ENCODE measurements at regions not wholly inside any gene's neighbourhood (a gene's known extent, or its start where the extent isn't known, plus 50 kb on each side); places are given as distances from the start of the nearest gene placed in this dataset.

DNA sequence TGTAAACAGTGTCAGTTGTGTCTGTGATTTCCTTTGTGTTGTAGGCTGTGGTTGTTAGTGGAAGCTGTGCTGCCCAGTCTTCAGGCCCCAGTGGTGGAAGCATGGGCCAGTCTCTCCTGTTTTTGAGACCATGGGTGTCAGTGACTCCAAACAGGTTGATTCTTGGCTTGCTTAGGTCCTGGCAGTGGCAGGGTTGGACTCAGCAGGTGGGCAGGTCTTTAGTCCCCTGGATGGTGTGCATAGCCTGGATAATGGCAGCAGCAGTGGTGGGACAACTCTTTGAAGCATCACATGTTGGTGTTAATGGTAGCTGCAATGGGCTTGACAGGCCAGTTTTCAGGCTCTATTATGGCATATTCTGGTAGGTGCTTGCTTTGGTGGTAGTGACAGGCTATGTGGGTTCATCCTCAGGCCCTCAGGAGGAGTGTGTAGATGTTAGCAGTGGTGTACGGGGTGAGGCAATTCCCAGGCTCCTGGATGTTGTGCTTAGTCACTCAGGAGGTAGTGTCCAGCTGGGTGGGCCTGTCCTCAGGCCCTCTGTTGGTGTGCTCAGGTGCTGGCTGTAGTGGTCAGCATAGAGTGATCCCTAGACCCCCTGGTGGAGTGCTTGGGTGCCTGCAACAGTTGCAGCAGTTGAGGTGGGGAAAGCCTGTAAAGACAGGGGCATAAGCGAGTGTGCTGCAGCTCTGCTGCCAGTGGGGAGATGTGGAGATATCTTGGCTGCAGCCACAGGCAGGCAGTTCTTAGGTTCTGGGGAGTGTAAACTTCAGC, 596.7 kb downstream of the PDCD6IP start:
- Histone ChIP-seq H3K4me3 (ENCODE audit: control extremely low read depth in 1 of 5, extremely low read depth in 1 of 5, insufficient read depth in 1 of 5, low read depth in 2 of 5, low read length in 4 of 5) (no peak overlapping the region), H3K79me2 (ENCODE audit: control insufficient read depth, insufficient read depth, low read length) (no peaks in the 10 kb centered on the region), H3K36me3 (replicated peaks in 1 of 2; ENCODE audit: control extremely low read depth in 1 of 2, control insufficient read depth in 1 of 2, extremely low read depth in 1 of 2, insufficient read depth in 2 of 2, low read length in 1 of 2) (no peaks in the 10 kb centered on the region), H3K4me2 (replicated peaks; ENCODE audit: low read depth, low read length, poor library complexity, severe bottlenecking) (no peak overlapping the region), H3K27me3 (replicated peaks in 1 of 4; ENCODE audit: control extremely low read depth in 1 of 4, control insufficient read depth in 3 of 4, insufficient read depth in 4 of 4, low read length in 3 of 4) (no peaks in the 10 kb centered on the region), H4K20me1 (ENCODE audit: control insufficient read depth, insufficient read depth, low read length, poor library complexity, severe bottlenecking) (no peaks in the 10 kb centered on the region), H3K27ac (ENCODE audit: low read length in 2 of 2) (no peak overlapping the region), H3K4me1 (ENCODE audit: control insufficient read depth in 2 of 2, insufficient read depth in 2 of 2, low read length in 2 of 2) (no peaks in the 10 kb centered on the region), H2AFZ (ENCODE audit: insufficient read depth, low read depth, low read length, poor library complexity, severe bottlenecking) (no peak overlapping the region), H3K9me3 (ENCODE audit: control extremely low read depth in 1 of 3, control insufficient read depth in 2 of 3, insufficient read depth in 1 of 3, low read length in 2 of 3) (peaks cover 0 to 11% (median 0%) of the 10 kb centered on the region in 3 donors), H3K9ac (ENCODE audit: low read length) (no peak overlapping the region)
- ATAC-seq (ENCODE audit: low read depth) (no peak), DNase-seq (no peak)
- Mint-ChIP-seq H3K9me3 (ENCODE audit: insufficient read depth) (peaks cover 10% of the 10 kb centered on the region), H3K27me3 (no peaks in the 10 kb centered on the region), H3K4me3 (no peak overlapping the region), H3K4me1 (no peaks in the 10 kb centered on the region), H3K27ac (no peak overlapping the region)
- WGBS (ENCODE audit: insufficient coverage), result 93% methylated on average over 2 of the region's 2 CpGs
- intact Hi-C loops (cut with micrococcal nuclease), result no loop called here
- TF ChIP-seq EZH2 (IDR thresholded peaks at IDR 0.05; ENCODE audit: borderline replicate concordance, insufficient read depth, low read depth, low read length, poor library complexity, severe bottlenecking), result no peak
- TF ChIP-seq, protein P1, sequence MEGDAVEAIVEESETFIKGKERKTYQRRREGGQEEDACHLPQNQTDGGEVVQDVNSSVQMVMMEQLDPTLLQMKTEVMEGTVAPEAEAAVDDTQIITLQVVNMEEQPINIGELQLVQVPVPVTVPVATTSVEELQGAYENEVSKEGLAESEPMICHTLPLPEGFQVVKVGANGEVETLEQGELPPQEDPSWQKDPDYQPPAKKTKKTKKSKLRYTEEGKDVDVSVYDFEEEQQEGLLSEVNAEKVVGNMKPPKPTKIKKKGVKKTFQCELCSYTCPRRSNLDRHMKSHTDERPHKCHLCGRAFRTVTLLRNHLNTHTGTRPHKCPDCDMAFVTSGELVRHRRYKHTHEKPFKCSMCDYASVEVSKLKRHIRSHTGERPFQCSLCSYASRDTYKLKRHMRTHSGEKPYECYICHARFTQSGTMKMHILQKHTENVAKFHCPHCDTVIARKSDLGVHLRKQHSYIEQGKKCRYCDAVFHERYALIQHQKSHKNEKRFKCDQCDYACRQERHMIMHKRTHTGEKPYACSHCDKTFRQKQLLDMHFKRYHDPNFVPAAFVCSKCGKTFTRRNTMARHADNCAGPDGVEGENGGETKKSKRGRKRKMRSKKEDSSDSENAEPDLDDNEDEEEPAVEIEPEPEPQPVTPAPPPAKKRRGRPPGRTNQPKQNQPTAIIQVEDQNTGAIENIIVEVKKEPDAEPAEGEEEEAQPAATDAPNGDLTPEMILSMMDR (IDR thresholded peaks at IDR 0.05), result no peak
- ChIA-PET CTCF (no interaction called here), POLR2A (no interaction called here)

GRCh38 chr3:34396288-34396687, 597.9 kb downstream of the PDCD6IP start:
- Histone ChIP-seq H3K27ac (ENCODE audit: low read length in 2 of 2) (no peak overlapping the region), H3K4me3 (ENCODE audit: control extremely low read depth in 1 of 5, extremely low read depth in 1 of 5, insufficient read depth in 1 of 5, low read depth in 2 of 5, low read length in 4 of 5) (no peak overlapping the region), H3K4me1 (ENCODE audit: control insufficient read depth in 2 of 2, insufficient read depth in 2 of 2, low read length in 2 of 2) (no peaks in the 10 kb centered on the region), H3K79me2 (ENCODE audit: control insufficient read depth, insufficient read depth, low read length) (no peaks in the 10 kb centered on the region), H3K36me3 (replicated peaks in 1 of 2; ENCODE audit: control extremely low read depth in 1 of 2, control insufficient read depth in 1 of 2, extremely low read depth in 1 of 2, insufficient read depth in 2 of 2, low read length in 1 of 2) (no peaks in the 10 kb centered on the region), H3K9me3 (ENCODE audit: control extremely low read depth in 1 of 3, control insufficient read depth in 2 of 3, insufficient read depth in 1 of 3, low read length in 2 of 3) (peaks cover 0 to 11% (median 0%) of the 10 kb centered on the region in 3 donors), H3K27me3 (replicated peaks in 1 of 4; ENCODE audit: control extremely low read depth in 1 of 4, control insufficient read depth in 3 of 4, insufficient read depth in 4 of 4, low read length in 3 of 4) (no peaks in the 10 kb centered on the region), H4K20me1 (ENCODE audit: control insufficient read depth, insufficient read depth, low read length, poor library complexity, severe bottlenecking) (no peaks in the 10 kb centered on the region), H3K4me2 (replicated peaks; ENCODE audit: low read depth, low read length, poor library complexity, severe bottlenecking) (no peak overlapping the region), H3K9ac (ENCODE audit: low read length) (no peak overlapping the region), H2AFZ (ENCODE audit: insufficient read depth, low read depth, low read length, poor library complexity, severe bottlenecking) (no peak overlapping the region)
- WGBS (ENCODE audit: insufficient coverage), result no CpG with 5 or more reads among the region's 1 CpG
- Mint-ChIP-seq H3K4me1 (no peaks in the 10 kb centered on the region), H3K27ac (no peak overlapping the region), H3K9me3 (ENCODE audit: insufficient read depth) (peaks cover 14% of the 10 kb centered on the region), H3K4me3 (no peak overlapping the region), H3K27me3 (no peaks in the 10 kb centered on the region)
- TF ChIP-seq, protein P1 (IDR thresholded peaks at IDR 0.05), result no peak
- TF ChIP-seq EZH2 (IDR thresholded peaks at IDR 0.05; ENCODE audit: borderline replicate concordance, insufficient read depth, low read depth, low read length, poor library complexity, severe bottlenecking), result no peak
- DNase-seq (no peak), ATAC-seq (ENCODE audit: low read depth) (no peak)
- CTCF ChIA-PET, result no interaction called here
- intact Hi-C loops (cut with micrococcal nuclease), result no loop called here
- POLR2A ChIA-PET, result no interaction called here
